ENCODE measurements at regions not wholly inside any gene's neighbourhood (a gene's known extent, or its start where the extent isn't known, plus 50 kb on each side); places are given as distances from the start of the nearest gene placed in this dataset.
"Not testable (repeated sequence)": the region's sequence is repeated elsewhere in the genome, so short reads cannot be mapped to it uniquely, and the experiment has no call there.

DNA sequence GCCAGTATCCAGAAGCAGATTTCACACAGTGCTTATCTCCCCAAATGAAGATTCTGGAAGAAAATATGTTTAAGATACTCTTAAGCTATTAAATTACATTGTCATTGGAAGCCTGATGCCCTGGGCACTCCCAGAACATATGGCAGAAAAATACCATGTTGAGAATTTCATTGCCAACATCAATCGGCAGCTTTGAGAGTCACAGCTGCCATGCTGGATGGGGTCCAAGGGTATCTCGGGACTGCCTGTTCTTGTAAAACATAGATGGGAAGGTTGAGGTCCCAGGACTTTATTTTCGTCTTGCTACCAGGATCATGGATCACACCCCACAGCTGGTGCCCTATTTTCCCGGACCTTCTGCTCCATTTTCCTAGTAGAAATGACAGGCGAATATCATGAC lies 632.5 kb downstream of the SUCLG1 start:
- CTCF ChIA-PET, result no interaction called here
- DNase-seq, result no peak
- no peaks in the 10 kb centered on the region for H3K36me3 Mint-ChIP-seq (ENCODE audit: low read depth)

DNA sequence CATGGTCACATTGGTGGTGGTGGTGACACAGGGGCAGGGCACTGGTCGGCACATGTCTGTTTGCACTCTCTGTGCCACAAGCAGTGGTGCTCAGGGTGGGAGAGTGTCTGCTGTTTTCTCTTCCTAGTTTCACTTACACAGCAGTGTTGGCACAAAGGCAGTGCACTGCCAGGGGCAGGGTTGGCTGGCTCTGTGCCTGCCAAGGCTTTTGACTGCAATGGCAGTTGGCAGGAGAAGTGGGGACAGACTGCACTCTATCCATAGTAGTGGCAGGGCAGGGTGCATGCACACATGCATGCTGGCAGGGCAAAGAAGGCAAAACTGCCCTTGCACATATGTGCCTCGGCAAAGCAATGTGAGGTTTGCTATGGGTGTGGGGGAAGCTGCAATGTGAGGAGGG lies 635.9 kb downstream of the SUCLG1 start:
- ATAC-seq (no peak), DNase-seq (no peak)
- POLR2A ChIA-PET, result no interaction called here
- no peak overlapping the region for H3K27ac Mint-ChIP-seq
- H3K36me3 Mint-ChIP-seq (ENCODE audit: low read depth), result no peaks in the 10 kb centered on the region
- CTCF ChIA-PET, result no interaction called here
- no peaks in the 10 kb centered on the region for H3K27me3 Mint-ChIP-seq (ENCODE audit: low read depth)
- H3K4me3 Mint-ChIP-seq, result no peak overlapping the region
- H3K9me3 Mint-ChIP-seq (ENCODE audit: insufficient read depth), result no peaks in the 10 kb centered on the region
- H3K4me1 Mint-ChIP-seq (ENCODE audit: low read depth), result no peaks in the 10 kb centered on the region

More for the DNA sequence above, 632.5 kb downstream of the SUCLG1 start:
- ATAC-seq, result no peak
- Mint-ChIP-seq H3K27me3 (ENCODE audit: low read depth) (no peaks in the 10 kb centered on the region), H3K4me3 (no peak overlapping the region), H3K9me3 (ENCODE audit: insufficient read depth) (no peaks in the 10 kb centered on the region), H3K4me1 (ENCODE audit: low read depth) (no peaks in the 10 kb centered on the region), H3K27ac (no peak overlapping the region)
- POLR2A ChIA-PET, result no interaction called here

DNA sequence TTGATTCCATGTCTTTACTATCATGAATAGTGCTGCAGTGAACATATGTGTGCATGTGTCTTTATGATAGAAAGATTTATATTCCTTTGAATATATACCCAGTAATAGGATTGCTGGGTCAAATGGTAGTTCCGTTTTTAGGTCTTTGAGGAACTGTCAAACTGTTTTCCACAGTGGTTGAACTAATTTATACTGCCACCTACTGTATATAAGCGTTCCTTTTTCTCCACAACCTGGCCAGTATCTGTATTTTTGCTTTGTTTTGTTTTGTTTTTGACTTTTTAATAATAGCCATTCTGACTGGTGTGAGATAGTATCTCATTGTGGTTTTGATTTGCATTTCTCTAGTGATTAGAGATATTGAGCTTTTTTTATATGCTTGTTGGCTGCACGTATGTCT lies 641.6 kb downstream of the SUCLG1 start:
- POLR2A ChIA-PET, result no interaction called here

DNA sequence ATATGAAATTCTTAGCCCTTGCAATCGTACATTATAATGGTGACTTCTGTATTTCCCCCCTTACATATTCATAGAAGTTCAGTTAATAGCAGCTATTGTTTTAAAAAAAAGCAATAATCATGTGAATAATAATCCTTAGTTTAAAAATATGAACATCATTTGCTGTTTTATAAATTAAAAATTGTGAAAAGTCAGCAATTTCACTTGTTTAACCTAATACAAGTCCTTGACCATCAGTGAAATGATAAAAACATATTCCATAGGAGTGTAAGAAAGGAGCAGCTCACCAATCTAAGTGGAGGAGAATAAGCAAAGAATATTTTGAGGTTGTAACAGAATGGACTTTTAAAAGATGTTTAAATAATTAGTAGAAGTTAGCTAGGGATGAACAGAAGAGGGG lies 650.2 kb downstream of the SUCLG1 start:
- ATAC-seq (no peak), DNase-seq (no peak)
- CTCF ChIA-PET, result no interaction called here
- H3K27me3 Mint-ChIP-seq (ENCODE audit: low read depth), result no peaks in the 10 kb centered on the region
- no peak overlapping the region for H3K4me3 Mint-ChIP-seq
- POLR2A ChIA-PET, result no interaction called here
- H3K27ac Mint-ChIP-seq, result no peak overlapping the region
- no peaks in the 10 kb centered on the region for H3K4me1 Mint-ChIP-seq (ENCODE audit: low read depth)
- H3K36me3 Mint-ChIP-seq (ENCODE audit: low read depth), result no peaks in the 10 kb centered on the region
- no peaks in the 10 kb centered on the region for H3K9me3 Mint-ChIP-seq (ENCODE audit: insufficient read depth)

More for the DNA sequence above, 641.6 kb downstream of the SUCLG1 start:
- no peaks in the 10 kb centered on the region for H3K36me3 Mint-ChIP-seq (ENCODE audit: low read depth)
- CTCF ChIA-PET, result no interaction called here
- no peak for ATAC-seq
- H3K27me3 Mint-ChIP-seq (ENCODE audit: low read depth), result no peaks in the 10 kb centered on the region
- H3K27ac Mint-ChIP-seq, result no peak overlapping the region
- H3K4me1 Mint-ChIP-seq (ENCODE audit: low read depth), result no peaks in the 10 kb centered on the region
- H3K9me3 Mint-ChIP-seq (ENCODE audit: insufficient read depth), result no peaks in the 10 kb centered on the region
- DNase-seq, result no peak
- H3K4me3 Mint-ChIP-seq, result no peak overlapping the region

DNA sequence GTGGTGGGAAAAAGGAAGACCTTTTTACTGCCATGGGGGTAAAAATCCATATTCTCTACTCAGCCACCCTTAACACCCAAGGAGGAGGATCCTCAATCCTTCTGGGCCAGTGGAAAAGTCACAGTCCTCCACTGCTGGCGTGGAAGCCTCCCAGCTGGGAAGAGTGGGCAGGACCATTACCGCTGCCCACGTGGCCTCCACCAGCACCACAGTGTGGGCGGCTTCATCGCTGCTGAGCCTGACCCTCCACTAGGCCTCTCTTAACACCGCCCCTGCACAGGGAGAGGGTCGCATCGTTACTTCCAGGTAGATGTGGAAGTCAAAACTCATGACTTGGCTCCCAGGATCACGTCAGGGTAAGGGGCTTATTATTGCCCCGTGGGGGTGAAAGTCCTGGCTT lies 656.5 kb downstream of the SUCLG1 start:
- no peak for DNase-seq
- Mint-ChIP-seq H3K27ac (no peak overlapping the region), H3K4me1 (ENCODE audit: low read depth) (no peaks in the 10 kb centered on the region), H3K36me3 (ENCODE audit: low read depth) (no peaks in the 10 kb centered on the region), H3K4me3 (no peak overlapping the region), H3K27me3 (ENCODE audit: low read depth) (no peaks in the 10 kb centered on the region), H3K9me3 (ENCODE audit: insufficient read depth) (no peaks in the 10 kb centered on the region)
- ChIA-PET CTCF (no interaction called here), POLR2A (no interaction called here)
- ATAC-seq, result no peak

DNA sequence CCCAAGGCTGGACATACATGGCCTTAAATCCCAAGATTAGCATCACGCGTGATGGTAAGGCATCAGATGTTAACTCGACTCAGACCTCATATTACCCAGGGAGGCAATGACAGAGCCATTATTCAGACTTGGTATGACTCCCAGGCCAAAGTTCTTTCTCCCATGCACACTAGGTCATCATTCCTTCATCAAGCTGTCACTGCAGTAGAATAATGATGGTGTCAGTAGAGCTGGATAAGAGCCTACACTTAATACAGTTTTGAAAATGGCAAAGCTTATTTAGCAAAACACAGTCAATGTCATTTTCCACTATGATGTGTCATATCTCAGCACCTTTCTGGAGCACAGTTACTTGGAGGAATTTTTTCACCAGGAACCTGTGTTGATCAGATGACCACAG lies 663.3 kb downstream of the SUCLG1 start:
- Mint-ChIP-seq H3K27ac (no peak overlapping the region), H3K4me1 (ENCODE audit: low read depth) (no peaks in the 10 kb centered on the region), H3K9me3 (ENCODE audit: insufficient read depth) (no peaks in the 10 kb centered on the region), H3K4me3 (no peak overlapping the region), H3K27me3 (ENCODE audit: low read depth) (no peaks in the 10 kb centered on the region), H3K36me3 (ENCODE audit: low read depth) (no peaks in the 10 kb centered on the region)
- ATAC-seq (no peak), DNase-seq (no peak)
- ChIA-PET CTCF (no interaction called here), POLR2A (no interaction called here)

DNA sequence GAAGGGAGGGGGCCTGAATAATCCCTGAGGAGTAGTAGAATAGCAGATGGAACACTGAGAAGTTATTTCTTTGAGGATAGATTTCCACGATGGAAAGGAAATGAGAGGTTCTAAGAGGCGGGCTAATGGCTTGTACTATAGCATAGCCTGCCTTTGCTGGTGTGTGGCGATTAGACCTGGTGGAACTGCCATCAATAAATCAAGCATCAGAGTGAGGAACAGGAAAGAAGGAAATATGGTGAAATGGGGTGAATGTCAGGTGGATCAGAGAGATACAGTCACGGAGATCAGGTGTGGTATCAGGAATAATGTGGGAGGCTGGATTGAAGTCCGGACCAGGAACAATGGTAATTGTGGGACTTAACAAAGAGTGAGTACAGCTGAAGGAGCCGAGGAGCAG lies 668.6 kb downstream of the SUCLG1 start:
- H3K27me3 Mint-ChIP-seq (ENCODE audit: low read depth); DNase-seq; H3K9me3 Mint-ChIP-seq (ENCODE audit: insufficient read depth); H3K4me3 Mint-ChIP-seq; CTCF ChIA-PET; H3K27ac Mint-ChIP-seq; H3K4me1 Mint-ChIP-seq (ENCODE audit: low read depth); POLR2A ChIA-PET; ATAC-seq; H3K36me3 Mint-ChIP-seq (ENCODE audit: low read depth): not testable (repeated sequence)

DNA sequence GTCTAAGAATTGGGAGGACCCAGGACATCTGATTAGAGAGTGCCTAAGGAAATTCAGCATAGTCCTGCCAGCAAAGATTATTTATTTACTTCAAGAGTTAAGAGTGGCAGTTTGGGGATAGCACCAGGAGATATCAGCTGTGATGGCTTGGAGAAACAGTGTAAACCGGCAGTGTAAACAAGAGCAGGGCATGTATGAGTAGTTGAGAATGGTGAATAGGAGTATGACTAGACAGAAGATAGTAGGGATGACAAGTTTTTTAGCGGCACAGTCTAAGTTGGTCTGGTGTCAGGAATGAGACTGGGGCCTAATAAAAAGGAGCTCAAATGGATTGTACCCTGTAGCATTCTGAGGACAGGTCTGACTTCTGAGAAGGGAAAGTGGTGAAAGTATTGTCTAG lies 669.4 kb downstream of the SUCLG1 start:
- CTCF ChIA-PET; H3K9me3 Mint-ChIP-seq (ENCODE audit: insufficient read depth); H3K4me1 Mint-ChIP-seq (ENCODE audit: low read depth); H3K36me3 Mint-ChIP-seq (ENCODE audit: low read depth); H3K27me3 Mint-ChIP-seq (ENCODE audit: low read depth); DNase-seq; POLR2A ChIA-PET; H3K4me3 Mint-ChIP-seq; ATAC-seq; H3K27ac Mint-ChIP-seq: not testable (repeated sequence)

DNA sequence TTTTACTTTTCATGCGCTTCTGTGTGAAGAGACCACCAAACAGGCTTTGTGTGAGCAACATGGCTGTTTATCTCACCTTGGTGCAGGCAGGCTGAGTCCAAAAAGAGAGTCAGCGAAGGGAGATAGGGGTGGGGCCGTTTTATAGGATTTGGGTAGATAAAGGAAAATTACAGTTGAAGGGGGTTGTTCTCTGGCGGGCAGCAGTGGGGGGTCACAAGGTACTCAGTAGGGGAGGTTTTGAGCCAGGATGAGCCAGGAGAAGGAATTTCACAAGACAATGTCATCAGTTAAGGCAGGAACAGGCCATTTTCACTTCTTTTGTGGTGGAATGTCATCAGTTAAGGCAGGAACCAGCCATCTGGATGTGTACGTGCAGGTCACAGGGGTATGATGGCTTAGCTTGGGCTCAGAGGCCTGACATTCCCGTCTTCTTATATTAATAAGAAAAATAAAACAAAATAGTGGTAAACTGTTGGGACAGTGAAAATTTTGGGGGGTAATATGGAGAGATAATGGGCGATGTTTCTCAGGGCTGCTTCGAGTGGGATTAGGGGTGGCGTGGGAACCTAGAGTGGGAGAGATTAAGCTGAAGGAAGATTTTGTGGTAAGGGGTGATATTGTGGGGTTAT lies 670.0 kb downstream of the SUCLG1 start:
- POLR2A ChIA-PET; H3K36me3 Mint-ChIP-seq (ENCODE audit: low read depth); ATAC-seq; DNase-seq; H3K9me3 Mint-ChIP-seq (ENCODE audit: insufficient read depth); H3K4me3 Mint-ChIP-seq; H3K27me3 Mint-ChIP-seq (ENCODE audit: low read depth); CTCF ChIA-PET; H3K4me1 Mint-ChIP-seq (ENCODE audit: low read depth); H3K27ac Mint-ChIP-seq: not testable (repeated sequence)

DNA sequence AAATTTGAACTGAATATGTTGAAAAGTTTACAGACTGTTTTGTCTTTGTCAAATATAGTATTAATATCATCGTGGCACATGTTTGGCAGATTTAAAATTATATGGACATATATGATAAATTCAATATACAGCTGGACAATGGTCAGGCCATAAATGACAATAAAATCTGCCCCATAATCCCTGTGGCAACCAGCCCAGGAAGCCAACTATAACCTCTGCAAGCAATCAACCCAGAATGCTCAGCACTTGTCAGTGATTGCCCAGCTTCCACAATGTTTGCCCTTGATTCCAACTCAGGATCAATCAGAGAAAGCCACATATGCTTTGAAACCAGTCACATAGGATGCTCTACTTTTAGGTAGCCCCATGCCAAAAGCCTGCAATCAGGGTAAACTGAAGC lies 671.9 kb downstream of the SUCLG1 start:
- Mint-ChIP-seq H3K27ac (no peak overlapping the region), H3K27me3 (ENCODE audit: low read depth) (no peaks in the 10 kb centered on the region), H3K36me3 (ENCODE audit: low read depth) (no peaks in the 10 kb centered on the region), H3K9me3 (ENCODE audit: insufficient read depth) (no peaks in the 10 kb centered on the region), H3K4me1 (ENCODE audit: low read depth) (no peaks in the 10 kb centered on the region), H3K4me3 (no peak overlapping the region)
- ChIA-PET POLR2A (no interaction called here), CTCF (no interaction called here)
- DNase-seq (no peak), ATAC-seq (no peak)

DNA sequence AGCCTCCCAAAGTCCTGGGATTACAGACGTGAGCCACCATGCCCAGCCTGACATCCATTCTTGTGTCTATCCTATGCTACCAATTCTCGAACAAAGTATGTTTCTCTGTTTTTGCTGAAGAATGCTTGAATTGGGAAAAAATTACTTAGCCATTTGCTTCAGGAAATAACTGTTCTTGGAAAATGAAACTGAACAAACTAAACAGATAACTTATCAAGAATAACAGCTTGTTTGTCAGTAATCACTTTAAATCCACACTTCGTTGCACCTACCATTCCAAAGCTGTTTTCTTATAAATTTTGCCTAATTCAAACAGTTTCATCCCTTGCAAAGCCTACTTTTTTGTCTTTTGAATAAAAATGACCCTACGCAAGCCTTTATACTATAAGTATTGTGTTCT lies 672.9 kb downstream of the SUCLG1 start:
- Mint-ChIP-seq H3K9me3 (ENCODE audit: insufficient read depth) (no peaks in the 10 kb centered on the region), H3K4me3 (no peak overlapping the region), H3K27me3 (ENCODE audit: low read depth) (no peaks in the 10 kb centered on the region), H3K4me1 (ENCODE audit: low read depth) (no peaks in the 10 kb centered on the region), H3K27ac (no peak overlapping the region), H3K36me3 (ENCODE audit: low read depth) (no peaks in the 10 kb centered on the region)
- ATAC-seq, result no peak
- ChIA-PET POLR2A (no interaction called here), CTCF (no interaction called here)
- DNase-seq, result no peak

DNA sequence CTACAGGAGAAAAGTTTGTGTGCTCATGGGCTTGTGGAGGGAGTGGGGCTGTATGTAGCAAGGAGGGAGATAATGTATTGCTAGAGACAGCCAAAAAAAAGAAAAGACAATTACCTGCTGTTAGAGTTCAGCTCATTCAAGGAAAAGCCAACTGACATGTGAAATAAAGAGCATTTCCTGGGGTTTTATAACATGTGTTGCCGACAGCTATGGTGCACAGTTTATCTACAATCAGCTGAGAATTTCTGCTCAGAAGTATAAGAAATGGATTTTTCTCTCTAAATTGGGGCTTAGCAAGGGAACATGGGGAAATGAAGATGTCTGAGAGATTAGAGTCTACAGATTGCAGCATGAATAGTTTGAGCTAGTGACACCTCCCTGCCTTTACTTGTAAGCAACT lies 674.1 kb downstream of the SUCLG1 start:
- ATAC-seq, result no peak
- Mint-ChIP-seq H3K27ac (no peak overlapping the region), H3K27me3 (ENCODE audit: low read depth) (no peaks in the 10 kb centered on the region), H3K9me3 (ENCODE audit: insufficient read depth) (no peaks in the 10 kb centered on the region), H3K4me3 (no peak overlapping the region), H3K4me1 (ENCODE audit: low read depth) (no peaks in the 10 kb centered on the region), H3K36me3 (ENCODE audit: low read depth) (no peaks in the 10 kb centered on the region)
- no peak for DNase-seq
- CTCF ChIA-PET, result no interaction called here
- POLR2A ChIA-PET, result no interaction called here

DNA sequence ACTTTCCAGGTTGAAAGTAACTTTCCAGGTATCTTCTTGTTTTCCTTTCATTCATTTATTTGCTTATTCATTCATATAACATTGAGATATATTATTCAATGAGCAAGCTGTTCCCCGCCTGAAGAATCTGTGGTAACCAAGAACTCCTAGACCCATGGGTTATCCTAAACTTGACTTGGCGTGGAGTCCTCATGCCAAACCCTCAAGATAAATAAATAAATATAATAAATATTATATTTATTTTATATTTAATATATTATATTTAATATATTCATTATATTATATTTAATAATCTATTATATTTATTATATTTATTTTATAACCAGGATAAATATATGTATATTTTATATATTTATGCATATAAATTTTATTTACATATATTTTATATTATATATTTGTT lies 674.8 kb downstream of the SUCLG1 start:
- ChIA-PET CTCF (no interaction called here), POLR2A (no interaction called here)
- ATAC-seq, result no peak
- Mint-ChIP-seq H3K4me1 (ENCODE audit: low read depth) (no peaks in the 10 kb centered on the region), H3K27ac (no peak overlapping the region), H3K9me3 (ENCODE audit: insufficient read depth) (no peaks in the 10 kb centered on the region), H3K27me3 (ENCODE audit: low read depth) (no peaks in the 10 kb centered on the region), H3K4me3 (no peak overlapping the region), H3K36me3 (ENCODE audit: low read depth) (no peaks in the 10 kb centered on the region)
- no peak for DNase-seq

All from activated CD8-positive, alpha-beta T cell treated with anti-CD3 and anti-CD28 coated beads, Interleukin-2, amount 10 ng/mL, durations not matched to agents 7 days and 5 days (primary cell).